ENCODE measurements at regions not wholly inside any gene's neighbourhood (a gene's known extent, or its start where the extent isn't known, plus 50 kb on each side); places are given as distances from the start of the nearest gene placed in this dataset.
"Not testable (repeated sequence)": the region's sequence is repeated elsewhere in the genome, so short reads cannot be mapped to it uniquely, and the experiment has no call there.

DNA sequence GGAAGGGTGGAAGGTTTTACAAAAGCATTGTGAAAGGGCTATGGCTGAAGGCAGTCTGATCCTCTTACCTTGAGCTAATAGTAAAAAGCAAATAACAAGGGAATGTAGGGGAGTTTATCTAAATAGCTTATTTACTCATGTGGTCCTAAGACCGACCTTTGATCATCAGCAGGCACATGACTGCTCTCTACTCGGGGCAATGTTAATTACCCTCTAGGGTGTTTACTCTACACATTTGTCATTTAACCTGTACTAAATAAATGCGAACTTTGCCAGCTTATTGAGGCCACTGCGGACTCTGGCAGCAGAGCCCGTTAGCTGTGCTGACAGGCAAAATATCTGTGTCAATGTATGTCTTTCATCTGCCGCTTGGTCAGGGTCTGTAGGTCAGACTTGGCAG is 768.3 kb upstream of the ATXN7L3B start:
- DNase-seq: no peak

DNA sequence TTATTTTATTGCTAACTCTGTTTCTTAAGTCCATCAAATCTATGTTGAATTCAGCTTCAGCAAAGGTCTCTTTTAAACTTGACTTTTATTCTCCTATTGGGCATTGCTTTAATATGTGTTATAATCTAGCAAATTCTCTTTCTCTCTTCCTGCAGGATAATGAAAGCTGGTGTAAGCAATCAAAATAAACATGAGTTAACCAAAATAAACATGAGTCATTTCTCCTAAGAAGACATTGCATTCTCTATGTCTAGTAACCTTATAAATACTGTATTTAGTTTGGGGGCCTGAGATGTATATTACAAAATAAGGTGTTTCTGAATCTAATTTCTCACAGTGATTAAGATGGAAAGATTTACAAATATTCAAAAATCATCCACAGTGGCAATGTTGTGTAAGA is 739.1 kb upstream of the ATXN7L3B start:
- no peak for DNase-seq

DNA sequence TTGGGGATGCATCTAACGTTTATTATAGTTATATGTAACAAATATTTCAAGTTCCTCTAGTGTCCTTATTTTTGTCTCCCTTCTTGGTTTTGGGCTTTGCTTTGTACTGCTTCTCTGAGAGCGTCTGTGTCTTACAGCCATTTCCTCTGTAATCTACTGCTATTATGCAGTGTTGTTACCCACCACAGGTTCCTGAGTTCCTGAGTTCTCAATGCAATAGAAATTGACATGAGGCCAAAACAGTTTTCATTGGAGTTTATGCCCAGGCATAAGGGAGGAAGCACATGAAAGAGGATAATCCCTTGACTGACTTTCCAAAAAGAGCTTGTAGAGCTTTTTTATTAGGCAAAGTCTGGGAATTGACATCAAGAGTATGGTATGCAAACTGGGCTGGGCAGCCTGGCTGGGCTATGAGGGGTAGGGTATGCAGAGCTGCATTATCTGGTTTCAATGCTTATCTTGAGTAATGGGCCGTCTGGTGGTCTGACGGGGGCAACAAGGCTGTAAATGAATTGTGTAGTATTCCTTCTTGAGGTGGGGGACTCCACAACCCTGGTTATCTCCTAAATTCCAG is 722.5 kb upstream of the ATXN7L3B start:
- no peak for DNase-seq

DNA sequence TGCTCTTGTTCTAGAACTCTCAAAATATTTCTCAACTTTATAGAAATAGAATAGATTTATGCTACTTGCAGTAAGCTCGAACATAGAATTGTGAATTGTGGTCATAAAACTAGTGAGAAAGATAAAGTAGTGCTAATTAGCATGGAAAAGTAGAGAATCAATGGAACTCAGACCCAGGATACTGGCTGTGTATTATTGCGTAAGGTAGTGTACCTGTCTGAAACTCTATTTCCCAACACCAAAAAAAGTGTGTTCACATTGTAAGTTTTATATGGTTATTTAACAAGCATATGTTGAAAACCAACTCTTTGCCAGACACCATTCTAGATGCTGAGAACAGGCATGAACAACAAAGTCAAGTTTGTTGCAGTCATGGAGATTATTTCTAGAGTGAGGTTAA is 720.5 kb upstream of the ATXN7L3B start:
- no peak for DNase-seq

DNA sequence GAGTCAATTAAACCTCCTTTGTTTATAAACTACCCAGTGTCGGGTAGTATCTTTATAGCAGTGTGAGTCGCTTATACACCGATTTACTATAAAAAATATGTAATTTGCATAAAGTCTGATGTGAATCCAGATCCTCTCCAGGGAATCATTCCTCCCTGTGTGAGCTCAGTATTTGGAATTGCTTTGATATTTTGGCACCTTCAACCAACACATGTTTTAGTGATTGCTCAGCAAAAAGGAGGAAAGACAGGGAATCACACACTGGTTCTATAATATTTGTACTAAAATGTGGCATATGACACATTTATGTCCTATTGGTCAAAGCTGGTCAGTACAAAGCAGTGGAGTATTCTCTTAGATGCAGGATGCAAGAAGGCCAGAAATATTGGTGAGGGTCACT is 703.9 kb upstream of the ATXN7L3B start:
- no peak for DNase-seq

DNA sequence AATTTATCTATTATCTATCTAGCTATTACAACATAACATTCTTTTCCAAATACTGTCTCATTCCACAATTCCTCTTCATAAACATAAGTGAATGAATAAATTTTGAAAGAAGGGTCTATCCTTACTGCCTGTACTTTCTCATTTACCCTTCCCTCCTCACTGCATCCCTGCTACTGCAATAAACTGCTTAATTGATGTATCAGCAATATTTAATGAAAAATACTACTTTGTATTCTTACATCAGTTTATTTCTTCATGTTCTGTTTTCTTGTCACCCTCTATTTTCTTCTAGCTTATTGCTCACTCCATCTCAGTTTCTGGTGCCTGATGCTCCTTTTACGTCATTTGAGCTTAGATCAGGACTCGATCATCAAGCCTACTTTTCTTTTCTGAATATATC is 695.7 kb upstream of the ATXN7L3B start:
- no peak for DNase-seq

DNA sequence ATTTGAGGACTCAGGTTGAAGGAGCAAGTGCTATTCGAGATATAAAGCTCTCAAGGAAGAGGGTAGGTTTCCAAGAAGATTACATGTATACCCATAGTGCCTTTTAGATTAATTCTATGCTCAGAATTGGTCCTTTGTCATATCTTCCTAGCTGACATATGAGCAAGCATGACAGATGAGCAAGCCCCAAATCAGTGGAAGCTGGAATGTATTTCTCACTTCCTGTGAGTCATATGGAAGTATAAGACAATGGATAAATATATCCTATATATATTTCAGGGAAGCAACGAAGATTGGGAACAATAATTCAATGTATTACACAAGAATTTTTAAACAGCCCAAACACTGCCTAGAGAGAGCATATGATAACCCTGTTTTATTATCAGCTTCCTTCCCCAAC is 674.1 kb upstream of the ATXN7L3B start:
- no peak for DNase-seq

DNA sequence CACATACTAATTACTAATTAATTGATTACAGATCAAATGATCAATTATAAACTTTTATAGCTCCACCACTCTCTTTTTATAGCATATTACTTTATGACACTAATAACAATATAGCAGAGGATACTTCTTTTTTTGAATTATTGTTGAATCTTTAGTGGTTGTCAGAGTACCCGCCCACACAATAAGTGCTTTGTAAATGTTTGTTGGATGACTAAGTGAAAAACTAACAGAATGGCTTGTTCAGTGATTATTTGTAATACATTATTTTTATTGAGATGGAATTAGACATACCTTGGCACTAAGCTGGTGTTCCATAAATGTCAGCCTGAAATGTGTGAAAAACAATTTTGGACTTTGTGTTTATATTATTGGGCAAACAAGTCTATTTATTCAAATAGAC is 670.5 kb upstream of the ATXN7L3B start:
- no peak for DNase-seq

DNA sequence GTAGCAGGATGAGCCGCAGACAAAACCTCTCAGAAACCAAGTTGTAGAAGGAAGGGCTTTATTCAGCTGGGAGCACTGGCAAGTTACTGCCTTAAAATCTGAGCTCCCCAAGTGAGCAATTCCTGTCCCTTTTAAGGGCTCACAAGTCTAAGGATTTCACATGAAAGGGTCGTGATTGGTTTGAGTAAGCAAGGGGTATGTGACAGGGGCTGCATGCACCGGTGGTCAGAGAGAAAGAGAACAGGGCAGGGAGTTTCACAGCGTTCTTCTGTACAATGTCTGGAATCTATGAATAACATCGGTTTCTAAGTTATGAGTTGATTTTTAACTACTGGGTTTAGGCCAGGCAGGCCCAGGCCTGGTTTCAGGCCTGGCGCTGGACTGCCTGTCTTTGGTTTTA is 660.3 kb upstream of the ATXN7L3B start:
- DNase-seq: not testable (repeated sequence)

DNA sequence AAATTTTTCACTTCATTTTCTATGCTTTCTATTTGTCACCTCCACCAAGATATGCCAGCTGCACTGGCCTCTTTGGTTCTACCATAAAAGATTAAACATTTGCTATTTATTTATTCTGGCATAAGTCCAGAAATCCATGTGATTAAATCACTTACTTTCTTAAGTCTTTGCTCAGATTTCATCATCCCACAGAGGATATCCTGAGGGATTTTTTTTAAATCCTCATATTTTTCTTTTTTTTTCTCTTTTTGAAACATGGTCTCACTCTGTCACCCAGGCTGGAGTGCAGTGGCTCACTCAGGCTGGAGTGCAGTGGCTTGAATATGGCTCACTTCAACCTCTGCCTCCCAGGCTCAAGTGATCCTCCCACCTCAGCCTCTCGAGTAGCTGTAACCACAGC is 645.4 kb upstream of the ATXN7L3B start:
- no peak for DNase-seq

DNA sequence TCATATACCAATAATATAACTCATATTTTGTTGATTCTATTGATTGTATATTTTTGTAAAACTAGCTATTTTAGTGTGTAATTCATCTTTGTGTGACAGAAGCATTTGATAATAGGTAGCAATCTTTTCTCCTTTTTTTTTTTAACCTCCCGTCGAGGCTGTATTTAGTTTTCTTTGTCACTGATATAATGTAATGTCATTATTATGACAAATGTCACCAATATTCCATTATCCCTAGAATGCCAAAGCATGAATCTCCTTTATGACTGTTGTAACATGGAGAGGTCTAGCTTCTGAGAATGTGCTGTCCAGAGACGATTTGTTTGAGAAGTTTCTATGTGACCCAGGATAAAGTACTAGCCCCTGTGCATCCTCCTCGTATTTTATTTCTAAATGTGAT is 639.0 kb upstream of the ATXN7L3B start:
- no peak for DNase-seq

DNA sequence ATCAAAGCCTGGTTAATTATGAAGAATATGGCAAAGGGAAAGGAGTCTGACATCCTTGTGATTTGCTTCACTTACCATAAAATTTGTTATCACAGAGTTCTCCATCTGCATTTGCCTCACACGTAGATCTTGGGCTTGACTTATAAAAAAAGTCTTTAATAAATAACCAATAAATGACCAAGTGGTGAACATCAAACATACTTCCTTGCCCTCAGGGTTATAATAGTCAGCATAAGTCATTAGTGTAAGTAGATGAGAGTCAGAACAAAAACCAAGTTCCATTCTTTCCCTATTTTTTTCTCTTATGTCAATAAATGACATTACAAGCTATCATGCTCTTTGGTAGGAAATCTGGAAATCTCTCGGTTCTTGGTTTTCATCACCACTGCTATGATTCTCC is 635.4 kb upstream of the ATXN7L3B start:
- no peak for DNase-seq

DNA sequence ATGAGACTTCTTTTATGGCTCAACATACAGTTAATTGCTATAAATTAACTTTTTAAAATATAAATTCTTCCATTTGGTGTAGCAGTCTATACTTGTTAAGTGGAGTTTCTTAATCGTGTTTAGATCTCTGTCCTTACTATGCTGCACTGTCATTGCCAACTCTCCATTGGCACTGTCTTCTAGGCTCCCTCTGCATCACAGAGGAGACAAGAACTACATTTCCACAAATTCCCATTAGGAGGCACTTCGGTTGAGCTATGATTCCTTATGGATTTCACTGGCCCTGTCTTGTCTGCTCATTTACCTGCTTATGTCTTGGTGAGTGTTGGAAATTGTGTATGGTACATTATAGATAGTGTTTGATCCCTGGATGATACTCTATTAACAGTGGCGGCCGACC is 630.9 kb upstream of the ATXN7L3B start:
- DNase-seq: no peak

DNA sequence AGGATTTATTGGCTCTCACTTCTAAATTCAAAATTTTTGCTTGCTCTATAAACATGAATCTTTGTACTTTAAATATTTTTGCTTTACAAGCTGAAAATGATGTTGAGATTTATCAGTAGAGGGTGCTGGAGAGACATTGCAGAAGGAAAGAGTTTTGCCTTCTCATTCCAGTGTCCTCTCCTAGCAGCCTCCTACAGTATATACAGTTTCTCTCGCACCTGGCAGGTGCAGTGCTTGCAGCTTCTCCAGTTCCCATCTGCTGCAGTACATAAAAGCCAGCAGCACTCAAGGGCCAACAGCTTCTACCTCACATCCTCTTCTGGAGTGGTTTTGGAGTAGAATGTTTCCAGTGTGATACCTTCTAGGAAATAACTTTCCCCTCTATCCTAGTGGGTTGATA is 601.8 kb upstream of the ATXN7L3B start:
- peak; percentile 60 for DNase-seq

DNA sequence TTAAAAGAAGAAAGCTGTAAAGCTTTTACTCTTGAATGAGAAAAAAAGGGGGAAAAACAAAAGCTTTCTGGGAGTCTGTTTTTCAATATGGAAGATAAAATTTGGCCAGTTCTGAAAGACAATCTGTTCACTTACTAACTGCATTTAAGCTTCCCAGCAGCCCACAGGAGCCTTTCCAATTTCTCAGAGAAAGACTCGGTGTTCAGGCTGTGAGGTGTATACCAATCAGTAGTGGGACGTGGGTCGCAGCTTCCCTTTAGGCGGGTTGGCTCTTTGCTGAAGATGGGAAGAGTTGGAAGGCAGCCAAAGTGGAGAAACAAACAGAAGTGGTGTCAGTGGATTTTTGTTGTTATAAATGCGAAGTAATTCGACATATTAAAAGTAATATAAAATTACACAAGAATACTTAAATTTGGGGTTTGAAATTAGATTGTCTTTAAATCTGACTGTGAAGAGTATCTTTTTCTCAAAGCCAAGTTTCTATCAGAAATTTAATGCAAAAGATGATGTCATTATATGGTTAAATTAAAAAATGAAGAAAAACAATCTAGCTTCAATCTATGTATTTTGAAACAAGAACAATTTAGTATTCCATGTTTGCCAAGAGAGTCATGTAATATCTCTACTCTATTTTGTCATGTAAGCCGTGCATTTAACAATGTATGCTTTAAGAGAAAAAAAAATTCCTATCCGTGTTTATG is 590.2 kb upstream of the ATXN7L3B start:
- no peak for DNase-seq

DNA sequence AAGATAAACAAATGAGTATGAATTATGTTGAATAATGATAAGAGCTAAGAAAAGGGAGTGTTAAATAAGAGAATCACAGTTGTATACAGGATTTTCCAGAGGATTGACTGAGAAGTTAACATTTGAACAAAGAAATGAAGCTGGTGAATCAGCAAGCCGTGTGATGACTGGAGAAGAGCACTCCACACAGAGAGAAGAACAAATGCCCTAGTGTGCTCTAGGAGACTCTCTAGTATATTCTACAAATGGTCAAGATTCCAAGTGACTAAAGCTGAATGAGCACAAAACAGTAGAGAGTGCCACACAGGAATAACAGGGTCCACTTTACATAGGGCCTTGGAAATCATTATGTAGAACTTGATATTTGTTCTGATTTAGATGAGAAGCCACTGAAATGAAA is 587.1 kb upstream of the ATXN7L3B start:
- no peak for DNase-seq

DNA sequence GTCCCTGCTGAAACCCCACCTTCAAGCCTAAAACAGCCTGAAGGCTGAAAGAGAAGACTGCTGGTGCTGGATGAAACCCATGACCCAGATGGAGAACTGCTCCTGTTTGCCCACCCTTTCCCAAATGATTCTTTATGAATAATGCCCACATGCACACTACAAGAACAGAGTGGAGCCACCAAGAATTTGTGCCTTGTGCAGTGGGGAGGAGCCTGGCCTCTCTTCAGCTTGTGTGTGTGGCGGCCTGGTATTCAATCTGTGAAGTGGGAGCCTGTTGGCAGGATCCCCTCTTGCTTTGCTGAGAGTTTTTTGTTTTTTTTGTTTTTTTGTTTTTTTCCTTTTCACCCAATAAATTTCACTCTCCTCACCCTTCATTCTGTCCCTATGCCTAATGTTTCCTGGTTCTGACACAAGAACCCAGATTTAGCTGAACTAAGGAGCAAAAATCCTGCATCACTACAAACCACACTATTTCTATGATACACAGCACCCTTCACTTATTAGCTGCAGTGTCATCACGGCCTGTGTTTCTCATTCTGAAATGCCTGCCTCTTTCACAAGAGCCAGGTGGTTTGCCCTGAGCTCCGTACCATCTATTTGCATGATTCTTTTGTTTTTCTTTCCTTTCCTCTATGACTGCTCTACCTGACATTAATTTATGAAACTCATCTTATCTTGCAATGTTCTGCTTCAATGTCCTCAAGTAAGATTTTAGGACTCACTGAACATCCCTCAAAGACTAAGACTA is 585.5 kb upstream of the ATXN7L3B start:
- no peak for DNase-seq

DNA sequence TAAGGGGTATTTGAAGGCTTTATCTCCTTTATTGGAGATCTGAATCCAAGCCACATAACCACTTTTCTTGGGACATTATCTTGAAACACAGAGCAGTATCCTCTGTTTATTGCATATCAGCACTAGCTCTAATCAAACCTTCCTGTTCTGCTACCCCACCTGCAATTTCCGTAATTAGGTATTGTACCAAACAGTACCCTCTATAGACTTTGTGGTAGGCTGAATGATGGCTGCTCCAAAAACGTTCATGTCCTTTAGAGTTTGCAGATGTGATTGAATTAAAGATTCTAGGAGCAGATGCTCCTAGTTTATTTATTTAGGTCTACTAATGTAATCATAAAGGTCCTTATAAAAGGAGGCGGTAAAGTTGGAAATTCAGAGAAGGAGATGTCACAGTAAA is 573.0 kb upstream of the ATXN7L3B start:
- no peak for DNase-seq

DNA sequence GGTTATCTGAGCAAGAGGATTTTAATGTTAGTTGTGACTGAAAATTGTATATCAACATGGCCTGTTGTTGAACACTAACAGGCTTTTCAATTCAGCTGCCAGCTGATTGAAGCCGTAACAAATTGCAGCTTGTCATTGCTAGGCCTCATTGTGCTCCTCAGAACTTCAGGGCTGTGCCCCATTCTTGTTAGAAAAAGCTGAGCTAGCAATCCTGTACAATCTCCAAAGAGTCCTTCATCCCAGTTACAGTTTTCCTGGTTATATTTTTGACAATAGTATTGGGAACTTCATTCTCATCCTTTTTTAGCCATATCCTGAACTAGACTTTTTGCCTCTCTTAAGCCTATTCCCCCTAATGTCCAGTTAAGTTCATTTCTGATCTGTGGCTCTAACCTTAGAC is 564.1 kb upstream of the ATXN7L3B start:
- DNase-seq: no peak

DNA sequence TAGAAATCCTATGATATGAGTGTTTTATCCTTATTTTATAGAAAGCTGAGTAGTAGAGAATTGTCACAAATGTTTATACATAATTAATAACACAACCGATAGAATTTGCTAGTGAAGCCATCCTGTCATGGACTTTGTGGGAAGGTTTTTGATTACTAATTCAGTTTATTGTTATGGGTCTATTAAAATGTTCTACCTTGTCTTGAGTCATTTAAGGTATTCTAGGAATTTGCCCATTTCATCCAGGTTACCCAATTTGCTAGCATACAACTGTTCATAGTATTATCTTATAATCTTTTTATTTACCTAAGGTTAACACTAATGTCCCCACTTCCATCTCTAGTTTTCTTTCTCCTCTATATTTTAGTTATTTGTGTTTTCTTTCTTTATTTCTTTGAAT is 553.1 kb upstream of the ATXN7L3B start:
- no peak for DNase-seq

DNA sequence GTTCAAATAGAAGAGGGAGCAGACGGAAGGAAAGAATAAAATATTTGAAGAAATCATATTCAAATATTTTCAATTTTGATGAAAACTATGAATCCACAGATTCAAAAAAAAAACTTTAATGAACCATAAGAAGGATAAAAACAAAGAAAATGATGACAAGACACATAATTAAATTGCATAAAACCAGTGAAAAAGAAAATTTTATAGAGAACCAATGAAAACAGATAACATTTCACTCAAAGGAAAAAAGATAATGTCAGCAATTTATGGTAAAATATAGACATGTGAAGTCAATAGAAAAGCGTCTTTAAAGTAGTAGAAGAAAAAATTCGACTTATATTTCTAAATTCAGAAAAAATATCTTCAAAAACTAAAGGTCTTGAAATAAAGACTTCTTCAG is 546.5 kb upstream of the ATXN7L3B start:
- DNase-seq: no peak

DNA sequence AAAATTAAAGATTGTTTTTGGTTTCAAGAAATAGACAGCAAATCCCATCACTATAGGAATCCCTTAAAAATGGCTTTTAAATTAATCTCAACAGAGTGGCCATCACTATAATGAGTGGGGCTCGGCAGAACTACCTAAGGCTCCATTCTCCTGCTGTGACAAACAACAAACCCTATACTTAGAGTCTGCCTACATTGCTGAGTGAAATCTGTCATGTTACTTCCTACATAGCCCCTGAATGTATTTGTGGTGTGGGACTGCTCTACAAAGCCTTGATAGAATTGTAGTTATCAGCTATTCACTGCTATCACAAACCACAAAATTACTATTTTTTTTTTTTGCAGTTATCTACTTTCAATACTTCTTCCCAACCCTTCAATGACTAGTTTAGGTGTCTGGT is 538.7 kb upstream of the ATXN7L3B start:
- DNase-seq: no peak

DNA sequence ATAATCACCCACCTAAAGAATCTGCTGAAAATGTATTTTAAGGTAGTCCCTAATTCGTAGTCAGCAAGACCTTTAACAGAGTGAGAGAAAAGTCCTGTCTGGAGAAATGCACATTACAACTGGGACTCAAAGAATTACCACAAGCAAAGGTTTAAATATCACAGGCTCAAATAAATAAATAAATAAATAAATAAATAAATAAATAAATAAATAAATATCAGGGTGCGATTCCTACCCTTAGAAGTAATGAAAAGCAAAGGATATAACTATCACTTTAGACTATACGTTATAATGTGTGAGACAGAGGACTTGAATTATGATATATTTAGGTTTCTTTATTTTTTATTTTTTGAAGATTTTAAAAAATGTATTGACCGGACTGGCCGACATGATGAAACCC is 522.5 kb upstream of the ATXN7L3B start:
- no peak for DNase-seq

DNA sequence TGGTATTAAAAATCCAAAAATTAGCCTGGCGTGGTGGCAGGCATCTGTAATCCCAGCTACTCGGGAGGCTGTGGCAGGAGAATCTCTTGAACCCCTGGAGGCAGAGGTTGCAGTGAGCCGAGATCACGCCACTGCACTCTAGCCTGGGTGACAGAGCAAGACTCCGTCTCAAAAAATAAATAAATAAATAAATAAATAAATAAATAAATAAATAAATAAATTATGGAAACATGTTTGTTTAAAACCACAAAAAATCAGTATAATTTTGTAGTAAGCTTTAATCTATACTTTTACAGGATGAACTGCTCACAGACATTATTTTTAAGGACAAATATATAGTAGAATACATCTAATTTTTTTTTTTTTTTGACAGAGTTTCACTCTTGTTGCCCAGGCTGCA is 521.3 kb upstream of the ATXN7L3B start:
- DNase-seq: not testable (repeated sequence)

DNA sequence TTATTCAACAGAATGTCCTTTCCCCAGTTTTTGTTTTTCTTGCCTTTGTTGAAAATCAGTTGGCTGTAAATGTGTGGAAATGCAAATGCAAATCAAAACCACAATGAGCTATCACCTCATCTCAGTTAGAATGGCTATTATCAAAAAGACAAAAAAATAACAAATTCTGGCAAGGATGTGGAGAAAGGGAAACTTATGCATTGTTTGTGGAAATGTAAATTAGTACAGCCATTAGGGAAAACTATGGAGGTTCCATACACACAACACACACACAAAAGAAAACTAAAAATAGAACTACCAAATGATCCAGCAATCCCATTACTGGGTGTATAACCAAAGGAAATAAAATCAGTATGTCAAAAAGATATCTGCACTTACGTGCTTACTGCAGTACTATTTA is 518.8 kb upstream of the ATXN7L3B start:
- no peak for DNase-seq
